ENCODE measurements at regions not wholly inside any gene's neighbourhood (a gene's known extent, or its start where the extent isn't known, plus 50 kb on each side); places are given as distances from the start of the nearest gene placed in this dataset.

DNA sequence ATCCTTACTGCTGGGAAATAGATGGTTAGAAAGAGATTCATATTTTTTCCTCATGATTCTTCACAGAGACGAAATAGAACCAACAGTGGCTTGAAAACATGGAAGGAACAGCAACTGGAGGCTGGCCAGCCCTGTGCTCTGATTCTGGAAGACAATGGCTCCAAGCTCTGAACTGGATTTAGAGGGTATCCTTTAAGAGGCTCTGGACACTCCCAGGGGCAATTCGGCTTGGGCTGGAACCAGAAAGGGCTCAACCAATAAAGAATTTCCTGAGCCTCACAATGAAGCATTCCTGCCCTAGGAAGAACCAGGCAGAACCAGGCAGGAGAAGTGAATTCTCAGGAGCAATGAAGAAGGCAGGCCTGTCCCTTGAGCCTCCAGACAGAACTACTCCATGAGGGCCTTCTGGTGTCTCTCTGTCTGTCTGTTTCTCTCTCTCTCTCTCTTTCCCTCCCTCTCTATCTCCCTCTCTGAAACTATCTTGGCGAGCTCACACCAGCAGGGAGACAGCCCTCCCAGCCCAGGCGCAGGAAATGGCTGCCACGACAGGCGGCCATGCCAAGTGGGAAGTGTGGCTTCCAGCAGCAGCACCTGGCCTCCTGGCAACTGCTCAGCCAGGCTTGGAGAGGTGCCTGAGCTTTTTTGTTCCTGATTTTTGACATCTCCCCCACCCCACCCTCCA, 93.3 kb downstream of the RCN1 start:
- TF ChIP-seq POLR2AphosphoS5 (IDR thresholded peaks at IDR 0.05; ENCODE audit: borderline replicate concordance, low read depth, low read length), result no peak
- no peak for TF ChIP-seq FOXP2 (optimal IDR thresholded peaks at IDR 0.05; ENCODE audit: control extremely low read depth, extremely low read length, insufficient read depth)
